Activated CD8-positive, alpha-beta T cell treated with anti-CD3 and anti-CD28 coated beads for 36 hours (primary cell): ENCODE measurements at regions not wholly inside any gene's neighbourhood (a gene's known extent, or its start where the extent isn't known, plus 50 kb on each side); places are given as distances from the start of the nearest gene placed in this dataset.

ENCODE experiments used
- ATAC-seq: fragments of 200-7000 bp; cut with Tn5 transposase; one replicate; pipeline ENCODE4 v1.10.0; 2021; ENCODE audit warnings: mild to moderate bottlenecking, moderate library complexity
- CTCF ChIA-PET: fragments of 350-600 bp; sonication (Branson Sonifier 250); formaldehyde crosslinking; loops from one replicate; lab custom pipeline; 2021; ENCODE audit warnings: antibody characterized with exemption; lab: Charles Lee
- POLR2A ChIA-PET: fragments of 350-600 bp; sonication (Branson Sonifier 250); formaldehyde crosslinking; loops from one replicate; lab custom pipeline; 2021; ENCODE audit warnings: antibody characterized with exemption; lab: Charles Lee
- DNase-seq: peaks from one replicate; pipeline ENCODE4 v3.0.0-alpha.2; 2020
- H3K27ac Mint-ChIP-seq: one replicate; pipeline ENCODE4 v1.8.0; 2021; ENCODE audit warnings: mild to moderate bottlenecking, mixed read lengths
- H3K27me3 Mint-ChIP-seq: one replicate; pipeline ENCODE4 v1.8.0; 2021; ENCODE audit warnings: mixed read lengths
- H3K36me3 Mint-ChIP-seq: one replicate; pipeline ENCODE4 v1.8.0; 2021; ENCODE audit warnings: low read depth, mixed read lengths
- H3K4me1 Mint-ChIP-seq: one replicate; pipeline ENCODE4 v1.8.0; 2021; ENCODE audit warnings: low read depth, mixed read lengths
- H3K4me3 Mint-ChIP-seq: one replicate; pipeline ENCODE4 v1.8.0; 2021; ENCODE audit warnings: mild to moderate bottlenecking, moderate library complexity, mixed read lengths
- H3K9me3 Mint-ChIP-seq: one replicate; pipeline ENCODE4 v1.8.0; 2021; ENCODE audit warnings: mixed read lengths
- CTCF ChIP-seq: fragments of 200-600 bp; IDR thresholded peaks from one replicate; pipeline ENCODE4 v1.8.0; 2022; ENCODE audit warnings: antibody characterized with exemption, mild to moderate bottlenecking
- intact Hi-C: fragments of 100-400 bp; cut with micrococcal nuclease; formaldehyde crosslinking; loops from one replicate; pipeline ENCODE4 v1.10.0; 2022

- peaks cover 15% of the 10 kb centered on the region for H3K27me3 Mint-ChIP-seq
- TF ChIP-seq CTCF = no peak
- no peak overlapping the region for H3K27ac Mint-ChIP-seq
- intact Hi-C loops = no loop called here
- no peaks in the 10 kb centered on the region for H3K4me1 Mint-ChIP-seq
- ATAC-seq (no peak), DNase-seq (no peak)
- no peaks in the 10 kb centered on the region for H3K36me3 Mint-ChIP-seq
- no peaks in the 10 kb centered on the region for H3K9me3 Mint-ChIP-seq
- CTCF ChIA-PET = no interaction called here
- POLR2A ChIA-PET = no interaction called here
- H3K4me3 Mint-ChIP-seq = no peak overlapping the region
Observed at GRCh38 chr14:61968207-61968606, 206.0 kb downstream of the SNAPC1 start.

- H3K27me3 Mint-ChIP-seq = peaks cover 6% of the 10 kb centered on the region
- DNase-seq = no peak
- no peak overlapping the region for H3K27ac Mint-ChIP-seq
- no peaks in the 10 kb centered on the region for H3K36me3 Mint-ChIP-seq
- ChIA-PET CTCF (no interaction called here), POLR2A (no interaction called here)
- H3K4me1 Mint-ChIP-seq = no peaks in the 10 kb centered on the region
- H3K4me3 Mint-ChIP-seq = no peak overlapping the region
- peaks cover 7% of the 10 kb centered on the region for H3K9me3 Mint-ChIP-seq
- no peak for TF ChIP-seq CTCF
- intact Hi-C loops = no loop called here
- ATAC-seq = no peak
Observed at GRCh38 chr14:61972711-61973110, 210.5 kb downstream of the SNAPC1 start.

GRCh38 chr14:61973981-61974380 is 211.8 kb downstream of the SNAPC1 start:
- ChIA-PET POLR2A (no interaction called here), CTCF (interaction anchor here (1.1 kb wide), 1 partner anchor 79 kb away, joined by 3 read pairs; no protein-coding TSS in a partner anchor)
- intact Hi-C loops = no loop called here
- H3K9me3 Mint-ChIP-seq = peaks cover 7% of the 10 kb centered on the region
- peaks cover 8% of the 10 kb centered on the region for H3K27me3 Mint-ChIP-seq
- ATAC-seq = no peak
- no peaks in the 10 kb centered on the region for H3K36me3 Mint-ChIP-seq
- DNase-seq = no peak
- H3K4me3 Mint-ChIP-seq = no peak overlapping the region
- no peaks in the 10 kb centered on the region for H3K4me1 Mint-ChIP-seq
- no peak overlapping the region for H3K27ac Mint-ChIP-seq
- TF ChIP-seq CTCF = no peak

GRCh38 chr14:61977217-61977616 is 215.0 kb downstream of the SNAPC1 start:
- peaks cover 7% of the 10 kb centered on the region for H3K9me3 Mint-ChIP-seq
- TF ChIP-seq CTCF = no peak
- H3K36me3 Mint-ChIP-seq = no peaks in the 10 kb centered on the region
- no peaks in the 10 kb centered on the region for H3K4me1 Mint-ChIP-seq
- no peak for ATAC-seq
- H3K4me3 Mint-ChIP-seq = no peak overlapping the region
- ChIA-PET CTCF (no interaction called here), POLR2A (no interaction called here)
- H3K27me3 Mint-ChIP-seq = peaks cover 8% of the 10 kb centered on the region
- DNase-seq = no peak
- no peak overlapping the region for H3K27ac Mint-ChIP-seq
- intact Hi-C loops = no loop called here

GRCh38 chr14:61988240-61988639 is 226.0 kb downstream of the SNAPC1 start:
- Mint-ChIP-seq H3K4me1 (no peaks in the 10 kb centered on the region), H3K27ac (no peak overlapping the region), H3K4me3 (no peak overlapping the region), H3K36me3 (no peaks in the 10 kb centered on the region), H3K9me3 (no peaks in the 10 kb centered on the region), H3K27me3 (peaks cover 5% of the 10 kb centered on the region)
- ChIA-PET CTCF (no interaction called here), POLR2A (no interaction called here)
- no peak for TF ChIP-seq CTCF
- DNase-seq = no peak
- intact Hi-C loops = no loop called here
- ATAC-seq = no peak
